ENCODE measurements at regions not wholly inside any gene's neighbourhood (a gene's known extent, or its start where the extent isn't known, plus 50 kb on each side); places are given as distances from the start of the nearest gene placed in this dataset.

GRCh38 chr5:142455856-142456255 is 131.0 kb upstream of the SPRY4 start:
- POLR2A ChIA-PET = no interaction called here

GRCh38 chr5:142453932-142454331 is 129.1 kb upstream of the SPRY4 start:
- no peak for TF ChIP-seq CTCF (IDR thresholded peaks at IDR 0.05)
- H3K4me3 Mint-ChIP-seq = no peak overlapping the region
- H3K36me3 Mint-ChIP-seq (ENCODE audit: low read depth) = no peaks in the 10 kb centered on the region
- ChIA-PET CTCF (no interaction called here), POLR2A (no interaction called here)
- ATAC-seq (ENCODE audit: low read depth) (no peak), DNase-seq (no peak)
- H3K4me1 Mint-ChIP-seq = peaks cover 9% of the 10 kb centered on the region
- no peak overlapping the region for H3K27ac Mint-ChIP-seq
- H3K9me3 Mint-ChIP-seq = peaks cover 11% of the 10 kb centered on the region
- intact Hi-C loops (cut with micrococcal nuclease) = no loop called here
- H3K27me3 Mint-ChIP-seq = peaks cover 18% of the 10 kb centered on the region

More at GRCh38 chr5:142455856-142456255, 131.0 kb upstream of the SPRY4 start:
- peaks cover 15% of the 10 kb centered on the region for H3K27me3 Mint-ChIP-seq
- H3K36me3 Mint-ChIP-seq (ENCODE audit: low read depth) = no peaks in the 10 kb centered on the region
- H3K9me3 Mint-ChIP-seq = peaks cover 5% of the 10 kb centered on the region
- H3K4me1 Mint-ChIP-seq = peaks cover 9% of the 10 kb centered on the region
- ATAC-seq (ENCODE audit: low read depth) (peak; percentile 45), DNase-seq (no peak)
- CTCF ChIA-PET = interaction anchor here (0.5 kb wide), 1 partner anchor 1309 kb away, joined by 3 read pairs; no protein-coding TSS in a partner anchor
- no peak for TF ChIP-seq CTCF (IDR thresholded peaks at IDR 0.05)
- no peak overlapping the region for H3K4me3 Mint-ChIP-seq
- H3K27ac Mint-ChIP-seq = no peak overlapping the region
- intact Hi-C loops (cut with micrococcal nuclease) = no loop called here

GRCh38 chr5:142450419-142450818 is 125.6 kb upstream of the SPRY4 start:
- ATAC-seq (ENCODE audit: low read depth) (no peak), DNase-seq (no peak)
- H3K27me3 Mint-ChIP-seq = peaks cover 18% of the 10 kb centered on the region
- intact Hi-C loops (cut with micrococcal nuclease) = no loop called here
- no peak for TF ChIP-seq CTCF (IDR thresholded peaks at IDR 0.05)
- H3K4me1 Mint-ChIP-seq = peaks cover 1% of the 10 kb centered on the region
- CTCF ChIA-PET = no interaction called here
- no peak overlapping the region for H3K27ac Mint-ChIP-seq
- H3K36me3 Mint-ChIP-seq (ENCODE audit: low read depth) = no peaks in the 10 kb centered on the region
- peaks cover 11% of the 10 kb centered on the region for H3K9me3 Mint-ChIP-seq
- POLR2A ChIA-PET = no interaction called here
- H3K4me3 Mint-ChIP-seq = no peak overlapping the region

- DNase-seq (no peak), ATAC-seq (ENCODE audit: low read depth) (no peak)
- H3K4me1 Mint-ChIP-seq = no peaks in the 10 kb centered on the region
- H3K4me3 Mint-ChIP-seq = no peak overlapping the region
- H3K9me3 Mint-ChIP-seq = peaks cover 11% of the 10 kb centered on the region
- no peak for TF ChIP-seq CTCF (IDR thresholded peaks at IDR 0.05)
- ChIA-PET POLR2A (no interaction called here), CTCF (no interaction called here)
- intact Hi-C loops (cut with micrococcal nuclease) = no loop called here
- peaks cover 11% of the 10 kb centered on the region for H3K27me3 Mint-ChIP-seq
- H3K27ac Mint-ChIP-seq = no peak overlapping the region
- H3K36me3 Mint-ChIP-seq (ENCODE audit: low read depth) = no peaks in the 10 kb centered on the region
These were observed 123.1 kb upstream of the SPRY4 start for GRCh38 chr5:142447887-142448286.

- POLR2A ChIA-PET = no interaction called here
- ATAC-seq (ENCODE audit: low read depth) (no peak), DNase-seq (no peak)
- CTCF ChIA-PET = no interaction called here
- no peak overlapping the region for H3K4me3 Mint-ChIP-seq
- no peak overlapping the region for H3K27ac Mint-ChIP-seq
- H3K9me3 Mint-ChIP-seq = peaks cover 11% of the 10 kb centered on the region
- intact Hi-C loops (cut with micrococcal nuclease) = no loop called here
- no peak for TF ChIP-seq CTCF (IDR thresholded peaks at IDR 0.05)
- peaks cover 16% of the 10 kb centered on the region for H3K27me3 Mint-ChIP-seq
- H3K36me3 Mint-ChIP-seq (ENCODE audit: low read depth) = no peaks in the 10 kb centered on the region
- no peaks in the 10 kb centered on the region for H3K4me1 Mint-ChIP-seq
These were observed 122.1 kb upstream of the SPRY4 start for GRCh38 chr5:142446960-142447279.

Measured in activated B cell treated with CpG ODN at 0.5 μM for 24 hours (primary cell).